RWPE2 (cell line): ENCODE measurements at regions not wholly inside any gene's neighbourhood (a gene's known extent, or its start where the extent isn't known, plus 50 kb on each side); places are given as distances from the start of the nearest gene placed in this dataset.
A peak's percentile ranks its signal among the peaks of the same experiment; 100 is the strongest.

Experiments used
- ATAC-seq: fragments of 200-7000 bp; cut with Tn5 transposase; 3 replicates; pipeline ENCODE4 v1.9.1; 2021; ENCODE audit warnings: low read depth
- DNase-seq: peaks from one replicate; pipeline ENCODE4 v3.0.0-alpha.2; 2020; ENCODE audit warnings: low spot score
- H3K27ac ChIP-seq: fragments of 450-650 bp; 2 replicates; pipeline ENCODE4 v1.5.1; 2017; ENCODE audit warnings: mild to moderate bottlenecking; ENCODE audit not compliant: poor library complexity, severe bottlenecking
- H3K27me3 ChIP-seq: fragments of 250-450 bp; sonication (Bioruptor Pico); 2 replicates; pipeline ENCODE4 v1.5.1; 2021; ENCODE audit warnings: mild to moderate bottlenecking, moderate library complexity; ENCODE audit not compliant: insufficient read depth, poor library complexity, severe bottlenecking
- H3K36me3 ChIP-seq: fragments of 250-450 bp; sonication (Bioruptor Pico); 2 replicates; pipeline ENCODE4 v1.5.1; 2020; ENCODE audit warnings: low read depth, mild to moderate bottlenecking, moderate library complexity
- H3K4me1 ChIP-seq: fragments of 250-450 bp; sonication (Bioruptor Pico); 2 replicates; pipeline ENCODE4 v1.5.1; 2021; ENCODE audit warnings: mild to moderate bottlenecking, moderate library complexity; ENCODE audit not compliant: insufficient read depth, poor library complexity, severe bottlenecking
- H3K4me3 ChIP-seq: fragments of 250-450 bp; sonication (Bioruptor Pico); 2 replicates; pipeline ENCODE4 v1.5.1; 2021; ENCODE audit warnings: mild to moderate bottlenecking, moderate library complexity; ENCODE audit not compliant: severe bottlenecking
- H3K9me3 ChIP-seq: fragments of 250-450 bp; sonication (Bioruptor Pico); 2 replicates; pipeline ENCODE4 v1.5.1; 2021; ENCODE audit warnings: mild to moderate bottlenecking, moderate library complexity; ENCODE audit not compliant: severe bottlenecking
- TF ChIP-seq, protein P1 (sequence below): fragments of 450-650 bp; IDR thresholded peaks from one replicate; pipeline ENCODE4 v1.5.1; 2017; ENCODE audit warnings: mild to moderate bottlenecking, moderate library complexity; ENCODE audit not compliant: poor library complexity, severe bottlenecking

DNA sequence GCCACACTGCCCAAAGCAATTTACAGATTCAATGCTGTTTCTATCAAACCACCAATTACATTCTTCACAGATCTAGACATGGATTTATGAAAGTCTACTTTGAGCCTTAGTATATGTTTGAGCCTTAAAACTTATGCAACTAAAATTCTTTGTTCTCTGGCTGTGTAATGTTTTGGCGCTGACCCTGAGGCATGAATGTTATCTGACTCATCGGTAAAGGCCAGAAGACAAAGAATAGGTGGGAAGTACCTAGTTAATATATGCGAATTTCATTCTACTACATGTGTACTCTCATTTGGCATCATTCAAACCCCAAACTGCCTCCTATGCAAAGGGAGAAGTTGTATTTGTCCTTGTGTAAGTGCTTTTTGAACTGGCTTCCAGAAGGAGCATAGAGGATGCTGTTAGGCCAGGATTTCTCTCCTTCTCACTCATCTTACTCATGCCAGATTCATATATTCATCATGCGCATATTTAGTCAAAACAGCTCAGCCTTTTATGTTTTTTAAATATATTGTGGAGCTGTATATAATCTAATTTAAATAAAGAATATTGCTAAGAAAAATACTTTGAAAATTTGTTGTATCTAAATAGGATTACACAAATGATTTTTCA lies 204.2 kb downstream of the NFKBIZ start:
- H3K9me3 ChIP-seq = no peaks in the 10 kb centered on the region
- H3K36me3 ChIP-seq = no peaks in the 10 kb centered on the region
- no peaks in the 10 kb centered on the region for H3K27me3 ChIP-seq
- peak overlapping the region; percentile 27 for H3K27ac ChIP-seq
- no peak for DNase-seq
- peak; percentile 99 for ATAC-seq
- peaks cover 11% of the 10 kb centered on the region for H3K4me1 ChIP-seq
- TF ChIP-seq, protein P1, sequence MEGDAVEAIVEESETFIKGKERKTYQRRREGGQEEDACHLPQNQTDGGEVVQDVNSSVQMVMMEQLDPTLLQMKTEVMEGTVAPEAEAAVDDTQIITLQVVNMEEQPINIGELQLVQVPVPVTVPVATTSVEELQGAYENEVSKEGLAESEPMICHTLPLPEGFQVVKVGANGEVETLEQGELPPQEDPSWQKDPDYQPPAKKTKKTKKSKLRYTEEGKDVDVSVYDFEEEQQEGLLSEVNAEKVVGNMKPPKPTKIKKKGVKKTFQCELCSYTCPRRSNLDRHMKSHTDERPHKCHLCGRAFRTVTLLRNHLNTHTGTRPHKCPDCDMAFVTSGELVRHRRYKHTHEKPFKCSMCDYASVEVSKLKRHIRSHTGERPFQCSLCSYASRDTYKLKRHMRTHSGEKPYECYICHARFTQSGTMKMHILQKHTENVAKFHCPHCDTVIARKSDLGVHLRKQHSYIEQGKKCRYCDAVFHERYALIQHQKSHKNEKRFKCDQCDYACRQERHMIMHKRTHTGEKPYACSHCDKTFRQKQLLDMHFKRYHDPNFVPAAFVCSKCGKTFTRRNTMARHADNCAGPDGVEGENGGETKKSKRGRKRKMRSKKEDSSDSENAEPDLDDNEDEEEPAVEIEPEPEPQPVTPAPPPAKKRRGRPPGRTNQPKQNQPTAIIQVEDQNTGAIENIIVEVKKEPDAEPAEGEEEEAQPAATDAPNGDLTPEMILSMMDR = no peak
- no peak overlapping the region for H3K4me3 ChIP-seq

DNA sequence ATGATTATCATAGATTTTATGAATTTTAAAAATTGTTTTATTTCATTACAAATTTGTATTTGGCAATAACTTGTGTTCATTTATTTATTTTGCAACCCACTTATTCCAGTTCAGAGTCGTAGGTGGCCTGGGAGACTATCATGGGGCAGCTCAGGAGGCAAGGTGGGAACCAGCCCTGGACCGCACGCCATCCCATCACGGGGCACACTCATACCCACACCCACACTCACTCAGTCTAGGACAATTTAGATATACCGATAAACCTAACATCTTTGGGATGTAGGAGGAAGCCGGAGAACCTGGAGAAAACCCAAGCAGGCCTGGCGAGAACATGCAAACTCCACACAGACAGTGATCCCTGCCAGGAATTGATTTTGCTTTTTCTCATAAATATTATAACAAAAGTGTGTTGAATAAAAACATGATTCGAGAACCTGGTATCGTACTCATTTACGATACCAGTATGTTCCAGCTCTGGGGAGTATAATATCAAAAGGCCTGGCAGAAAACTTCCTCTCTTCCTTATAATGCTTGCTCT lies 205.3 kb downstream of the NFKBIZ start:
- Histone ChIP-seq H3K9me3 (no peaks in the 10 kb centered on the region), H3K27ac (no peak overlapping the region), H3K4me3 (no peak overlapping the region), H3K27me3 (no peaks in the 10 kb centered on the region), H3K4me1 (peaks cover 11% of the 10 kb centered on the region), H3K36me3 (no peaks in the 10 kb centered on the region)
- TF ChIP-seq, protein P1 = no peak
- DNase-seq = no peak
- no peak for ATAC-seq

DNA sequence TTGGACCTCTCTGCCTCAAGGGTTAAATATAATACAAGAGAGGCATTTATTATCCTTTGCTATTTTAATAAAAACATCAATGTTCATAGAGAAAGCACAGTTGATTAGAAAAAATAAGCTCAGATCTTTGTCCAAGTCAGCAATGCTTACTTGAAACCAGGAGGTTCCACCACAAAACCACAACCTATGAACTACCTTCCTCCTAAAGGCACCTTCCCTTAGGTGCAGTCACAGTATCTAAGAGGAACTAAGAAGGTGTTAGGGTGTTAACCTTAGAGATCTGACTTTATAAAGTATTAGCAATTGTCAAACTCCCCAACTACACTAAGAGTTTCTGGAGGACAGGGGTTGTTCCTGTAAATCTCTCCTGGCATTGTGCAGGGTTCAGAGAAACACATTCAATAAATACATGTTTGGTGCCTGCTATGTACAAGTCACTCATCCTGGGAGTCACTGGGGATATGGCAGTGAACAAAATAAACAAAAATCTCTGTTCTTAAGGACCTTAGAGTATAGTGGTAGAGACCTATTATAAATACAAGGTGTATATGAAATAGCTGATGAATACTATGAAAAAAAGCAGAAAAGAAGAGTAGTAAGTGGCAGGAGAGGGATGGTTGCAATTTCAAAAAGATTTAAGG lies 208.6 kb downstream of the NFKBIZ start:
- H3K4me3 ChIP-seq = no peak overlapping the region
- no peaks in the 10 kb centered on the region for H3K9me3 ChIP-seq
- TF ChIP-seq, protein P1 = no peak
- no peak overlapping the region for H3K27ac ChIP-seq
- no peaks in the 10 kb centered on the region for H3K36me3 ChIP-seq
- peaks cover 9% of the 10 kb centered on the region for H3K4me1 ChIP-seq
- no peaks in the 10 kb centered on the region for H3K27me3 ChIP-seq
- no peak for DNase-seq
- ATAC-seq = no peak

DNA sequence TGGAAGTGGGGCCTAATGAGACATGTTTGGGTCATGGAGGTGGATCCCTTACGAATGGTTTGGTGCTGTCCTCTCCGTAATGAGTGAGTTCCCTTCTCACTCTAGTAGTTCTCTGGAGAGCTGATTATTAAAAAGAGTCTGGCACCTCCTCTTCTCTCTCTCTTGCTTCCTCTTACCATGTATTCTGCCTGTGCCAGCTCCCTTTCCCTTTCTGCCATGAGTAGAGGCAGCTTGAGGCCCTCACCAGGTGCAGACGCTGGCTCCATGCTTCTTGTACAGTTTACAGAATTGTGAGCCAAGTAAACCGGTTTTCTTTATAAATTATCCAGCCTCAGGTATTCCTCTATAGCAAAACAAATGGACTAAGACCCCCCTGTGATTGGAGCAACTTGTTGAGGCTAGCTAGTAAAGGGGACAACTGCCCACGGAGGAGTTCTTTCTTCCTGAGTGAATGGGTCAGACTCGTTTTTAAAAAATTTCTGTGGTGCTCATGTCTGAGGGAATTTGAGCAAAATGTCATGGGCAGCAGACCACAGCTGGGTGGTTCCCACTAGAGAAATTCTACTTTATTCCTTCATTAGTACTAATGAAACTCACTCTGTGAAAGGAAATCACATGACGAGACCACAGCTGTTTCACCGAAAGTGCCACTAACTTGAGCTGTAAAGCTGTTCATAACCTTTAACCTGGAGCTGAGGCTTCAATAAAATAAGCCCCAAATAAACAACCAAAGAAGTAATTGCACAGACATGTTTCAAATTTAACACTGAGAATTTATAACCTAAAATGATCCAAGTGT lies 210.0 kb downstream of the NFKBIZ start:
- no peak for ATAC-seq
- Histone ChIP-seq H3K27me3 (no peaks in the 10 kb centered on the region), H3K9me3 (no peaks in the 10 kb centered on the region), H3K36me3 (no peaks in the 10 kb centered on the region), H3K27ac (no peak overlapping the region), H3K4me3 (no peak overlapping the region), H3K4me1 (no peaks in the 10 kb centered on the region)
- DNase-seq = no peak
- TF ChIP-seq, protein P1 = no peak
